D721Med (cell line): ENCODE measurements at regions not wholly inside any gene's neighbourhood (a gene's known extent, or its start where the extent isn't known, plus 50 kb on each side); places are given as distances from the start of the nearest gene placed in this dataset.

Experiments
- DNase-seq: peaks from one replicate; pipeline ENCODE4 v3.0.0; 2011; ENCODE audit warnings: low spot score; ENCODE audit not compliant: insufficient read length
- FAIRE-seq: peaks from 2 replicates; lab custom pipeline; 2011; peaks lifted over from hg19 to GRCh38; lab: Jason Lieb, UNC
- CTCF ChIP-seq: IDR thresholded peaks from 2 replicates; pipeline ENCODE4 v1.5.1; 2012; ENCODE audit warnings: mild to moderate bottlenecking, control low read depth; ENCODE audit not compliant: insufficient read depth; ENCODE audit errors: missing control alignments

GRCh38 chr13:104034891-104035290 is 968.7 kb upstream of the SLC10A2 start:
- DNase-seq (no peak), FAIRE-seq (no peak)
- TF ChIP-seq CTCF: no peak

GRCh38 chr13:104025303-104025702 is 959.1 kb upstream of the SLC10A2 start:
- TF ChIP-seq CTCF: no peak
- DNase-seq (no peak), FAIRE-seq (no peak)

DNA sequence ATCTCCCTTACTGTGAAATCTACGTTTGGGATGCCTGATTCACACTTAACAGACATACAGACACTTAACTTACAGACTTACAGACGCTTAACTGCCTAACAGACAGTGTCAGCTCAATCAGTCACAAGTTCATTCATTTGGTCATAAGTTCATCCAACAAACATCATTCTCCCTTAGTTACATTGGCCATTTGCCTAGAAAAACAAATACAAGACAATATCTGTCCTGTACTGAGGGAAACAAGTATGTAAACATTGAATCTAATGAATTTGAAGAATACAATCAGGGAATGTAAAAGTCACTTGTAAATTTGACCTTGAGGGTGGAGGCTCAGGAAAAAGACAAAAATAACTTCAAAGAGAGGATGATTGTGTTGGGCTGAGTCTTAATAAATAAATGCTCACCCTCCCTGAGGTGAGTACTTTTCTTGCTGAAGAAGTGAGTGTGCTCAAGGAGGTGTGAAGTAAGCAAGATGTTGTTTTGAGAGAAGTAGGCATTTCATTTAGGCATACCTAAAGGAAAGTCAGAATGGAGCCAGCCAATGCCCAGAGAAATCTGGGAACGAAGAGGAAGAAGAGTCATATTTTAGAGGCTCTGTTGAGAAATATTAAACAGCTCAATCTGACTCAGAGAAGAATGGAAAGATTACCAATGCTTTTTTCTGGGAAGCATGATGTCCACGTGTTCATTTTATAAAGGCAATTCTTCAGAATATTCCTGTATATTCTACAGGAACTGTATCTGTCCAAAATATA is 958.4 kb upstream of the SLC10A2 start:
- TF ChIP-seq CTCF: no peak
- FAIRE-seq (no peak), DNase-seq (no peak)

- TF ChIP-seq CTCF: no peak
- FAIRE-seq (no peak), DNase-seq (no peak)
Observed at GRCh38 chr13:104021806-104022397, 955.7 kb upstream of the SLC10A2 start.

GRCh38 chr13:104017317-104017716 is 951.1 kb upstream of the SLC10A2 start:
- TF ChIP-seq CTCF: no peak
- DNase-seq: no peak
- peak; percentile 25 for FAIRE-seq

DNA sequence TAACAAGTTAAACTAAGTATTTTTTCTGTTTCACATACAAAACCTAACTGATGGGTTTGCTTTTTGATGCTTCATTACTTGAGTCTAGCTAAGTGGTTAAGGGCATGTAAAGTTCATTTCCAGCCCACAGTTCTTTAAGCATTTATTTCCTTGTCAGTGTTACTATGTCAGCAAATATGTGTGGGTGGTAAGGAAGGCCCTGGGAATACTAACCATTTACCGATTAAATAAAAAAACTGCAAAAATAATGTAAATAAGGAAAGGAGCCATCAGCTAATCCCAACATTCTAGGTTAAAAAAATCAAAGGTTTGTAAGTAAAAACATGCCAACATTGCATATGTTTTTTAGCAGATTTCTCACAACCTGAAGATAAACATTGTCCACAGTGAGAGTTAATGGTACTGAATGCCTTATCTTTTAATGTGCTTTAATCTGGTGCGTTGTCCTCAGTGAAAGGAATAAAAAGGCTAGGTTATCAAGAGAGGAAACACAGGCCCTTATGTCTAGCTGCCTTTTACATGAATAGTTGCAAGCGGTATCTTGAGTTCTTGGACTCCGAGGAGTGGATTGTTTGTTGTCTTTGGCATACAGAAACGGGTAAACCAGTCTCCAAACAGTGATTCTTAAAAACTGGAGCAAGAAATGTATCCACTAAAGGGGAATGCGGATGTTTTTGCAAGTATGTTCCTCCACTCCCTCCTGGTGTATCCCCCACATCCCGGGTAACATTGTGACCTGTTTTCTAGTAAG is 949.6 kb upstream of the SLC10A2 start:
- no peak for FAIRE-seq
- DNase-seq: no peak
- TF ChIP-seq CTCF: no peak
